ENCODE measurements at regions not wholly inside any gene's neighbourhood (a gene's known extent, or its start where the extent isn't known, plus 50 kb on each side); places are given as distances from the start of the nearest gene placed in this dataset.

- TF ChIP-seq TAF1 (IDR thresholded peaks at IDR 0.05; ENCODE audit: borderline replicate concordance, low read depth, low read length) (no peak), POLR2AphosphoS5 (IDR thresholded peaks at IDR 0.05; ENCODE audit: low read depth, low read length) (no peak), POLR2A (IDR thresholded peaks at IDR 0.05; ENCODE audit: low read depth, low read length) (no peak)
Measured at GRCh38 chr5:114910727-114911126, 259.0 kb downstream of the TRIM36 start.

Measured in GM12892 (cell line).